GM21619 (cell line): ENCODE measurements at regions not wholly inside any gene's neighbourhood (a gene's known extent, or its start where the extent isn't known, plus 50 kb on each side); places are given as distances from the start of the nearest gene placed in this dataset.
"Not testable (repeated sequence)": the region's sequence is repeated elsewhere in the genome, so short reads cannot be mapped to it uniquely, and the experiment has no call there.

Experiments used
- ATAC-seq: cut with Tn5 transposase; IDR thresholded peaks from one replicate; pipeline ENCODE4 v1.9.1; 2021; ENCODE audit not compliant: unreplicated experiment

- ATAC-seq = peak; percentile 94
Measured at GRCh38 chr12:75944097-75944904, 87.3 kb downstream of the PHLDA1 start.

- no peak for ATAC-seq
Measured at GRCh38 chr12:75943730-75944096, 87.9 kb downstream of the PHLDA1 start.

GRCh38 chr12:75941661-75942060 is 89.9 kb downstream of the PHLDA1 start:
- not testable (repeated sequence) for ATAC-seq

- ATAC-seq = no peak
Measured at GRCh38 chr12:75939016-75939642, 92.4 kb downstream of the PHLDA1 start.

GRCh38 chr12:75938189-75938588 is 93.4 kb downstream of the PHLDA1 start:
- ATAC-seq = no peak

- no peak for ATAC-seq
Measured at GRCh38 chr12:75937486-75937885, 94.1 kb downstream of the PHLDA1 start.

GRCh38 chr12:75936515-75937440 is 94.8 kb downstream of the PHLDA1 start:
- no peak for ATAC-seq

GRCh38 chr12:75935539-75936242 is 95.9 kb downstream of the PHLDA1 start:
- no peak for ATAC-seq

- no peak for ATAC-seq
Measured at GRCh38 chr12:75933101-75933500, 98.5 kb downstream of the PHLDA1 start.

GRCh38 chr12:75932241-75932640 is 99.3 kb downstream of the PHLDA1 start:
- ATAC-seq = no peak

GRCh38 chr12:75923964-75924666 is 107.5 kb downstream of the PHLDA1 start:
- ATAC-seq = no peak

- ATAC-seq = no peak
Measured at GRCh38 chr12:75922944-75923642, 108.5 kb downstream of the PHLDA1 start.

GRCh38 chr12:75921622-75922289 is 109.8 kb downstream of the PHLDA1 start:
- no peak for ATAC-seq

- no peak for ATAC-seq
Measured at GRCh38 chr12:75917715-75918114, 113.9 kb downstream of the PHLDA1 start.

GRCh38 chr12:75917083-75917482 is 114.5 kb downstream of the PHLDA1 start:
- ATAC-seq = no peak

- no peak for ATAC-seq
Measured at GRCh38 chr12:75913502-75914351, 117.8 kb downstream of the PHLDA1 start.

- no peak for ATAC-seq
Measured at GRCh38 chr12:75909714-75910656, 121.6 kb downstream of the PHLDA1 start.
